H1 (cell line): ENCODE measurements at regions not wholly inside any gene's neighbourhood (a gene's known extent, or its start where the extent isn't known, plus 50 kb on each side); places are given as distances from the start of the nearest gene placed in this dataset.

ENCODE experiments used
- CTCF ChIA-PET: fragments of 300-600 bp; sonication (Branson Sonifier 250); formaldehyde crosslinking; loops from one replicate; lab custom pipeline; 2021; ENCODE audit not compliant: partially characterized antibody; lab: Charles Lee
- POLR2A ChIA-PET: fragments of 300-600 bp; sonication (Branson Sonifier 250); formaldehyde crosslinking; loops from one replicate; lab custom pipeline; 2021; ENCODE audit warnings: inconsistent platforms; ENCODE audit not compliant: partially characterized antibody; lab: Charles Lee
- DNase-seq, 2 experiments: peaks; one replicate each; pipeline versions ENCODE4 v3.0.0 to v3.0.0-alpha.2; 2010 to 2022; ENCODE audit warnings: low spot score in 2 of 2, low read depth in 1 of 2, mixed read lengths in 1 of 2
- FAIRE-seq: peaks from 2 replicates; lab custom pipeline; 2011; peaks lifted over from hg19 to GRCh38; lab: Jason Lieb, UNC
- H2AFZ ChIP-seq: 2 replicates; pipeline ENCODE4 v1.8.1; 2012; ENCODE audit warnings: low read length, inconsistent platforms
- H2AK5ac ChIP-seq: 2 replicates; pipeline ENCODE4 v1.6.1; 2013; ENCODE audit warnings: low read depth, low read length
- H2BK120ac ChIP-seq: replicated peaks from 2 replicates; pipeline ENCODE3; 2013; ENCODE audit warnings: low read depth, low read length, inconsistent platforms
- H2BK12ac ChIP-seq: 2 replicates; pipeline ENCODE4 v1.6.1; 2013; ENCODE audit warnings: low read depth, low read length
- H2BK15ac ChIP-seq: 2 replicates; pipeline ENCODE4 v1.6.1; 2013; ENCODE audit warnings: low read length
- H2BK20ac ChIP-seq: 2 replicates; pipeline ENCODE4 v1.6.1; 2013; ENCODE audit warnings: low read length
- H2BK5ac ChIP-seq: 2 replicates; pipeline ENCODE4 v1.6.1; 2013; ENCODE audit warnings: low read depth, low read length
- H3K14ac ChIP-seq: 2 replicates; pipeline ENCODE4 v1.6.1; 2013; ENCODE audit warnings: inconsistent platforms; ENCODE audit not compliant: insufficient read length
- H3K18ac ChIP-seq: 2 replicates; pipeline ENCODE4 v1.6.1; 2013; ENCODE audit warnings: low read length; ENCODE audit errors: extremely low read depth
- H3K23ac ChIP-seq: 2 replicates; pipeline ENCODE4 v1.6.1; 2013; ENCODE audit warnings: inconsistent platforms; ENCODE audit not compliant: insufficient read length
- H3K23me2 ChIP-seq: 2 replicates; pipeline ENCODE4 v1.6.1; 2013; ENCODE audit warnings: low read depth, low read length
- H3K27ac ChIP-seq: 2 replicates; pipeline ENCODE4 v1.6.1; 2011; ENCODE audit warnings: low read depth, low read length, inconsistent platforms
- H3K27me3 ChIP-seq, 4 experiments: replicated peaks in 1 of 4; 1 replicate in 1 of 4; 2 replicates in 3 of 4; pipeline versions ENCODE4 v1.6.1 to v1.8.1; 2011 to 2013; ENCODE audit warnings: low read length in 3 of 4, mild to moderate bottlenecking in 3 of 4, inconsistent platforms in 2 of 4, mixed read lengths in 2 of 4, moderate library complexity in 1 of 4; ENCODE audit not compliant: control insufficient read depth in 3 of 4, insufficient read depth in 3 of 4; ENCODE audit errors: extremely low read depth in 1 of 4
- H3K36me3 ChIP-seq, 4 experiments: 2 replicates each; pipeline versions ENCODE4 v1.6.1 to v1.8.1; 2011 to 2013; ENCODE audit warnings: mild to moderate bottlenecking in 4 of 4, low read length in 3 of 4, moderate library complexity in 2 of 4, control low read depth in 1 of 4, inconsistent platforms in 1 of 4; ENCODE audit not compliant: insufficient read depth in 4 of 4, control insufficient read depth in 2 of 4
- H3K4ac ChIP-seq: replicated peaks from 2 replicates; pipeline ENCODE3; 2013; ENCODE audit warnings: low read length, low read depth, mixed read lengths, inconsistent platforms; ENCODE audit not compliant: insufficient read length
- H3K4me1 ChIP-seq, 4 experiments: replicated peaks in 1 of 4; 1 replicate in 1 of 4; 2 replicates in 3 of 4; pipeline versions ENCODE4 v1.6.1 to v1.8.1; 2011 to 2013; ENCODE audit warnings: low read length in 3 of 4, inconsistent platforms in 2 of 4, mixed read lengths in 1 of 4; ENCODE audit not compliant: insufficient read depth in 4 of 4, control insufficient read depth in 3 of 4
- H3K4me2 ChIP-seq, 2 experiments: 2 replicates each; pipeline versions ENCODE4 v1.6.1 to v1.8.1; 2011 to 2013; ENCODE audit warnings: low read depth in 2 of 2, low read length in 2 of 2, control low read depth in 1 of 2, inconsistent platforms in 1 of 2, mild to moderate bottlenecking in 1 of 2; ENCODE audit not compliant: insufficient read depth in 1 of 2
- H3K4me3 ChIP-seq, 4 experiments: fragments of 200-600, 300-600 bp in 1 of 4; sonication (generic), shearing (Covaris generic), sonication (Bioruptor Twin) in 1 of 4; 2 replicates each; pipeline versions ENCODE4 v1.5.1 to v1.8.1; 2011 to 2016; ENCODE audit warnings: low read length in 4 of 4, low read depth in 3 of 4, control low read depth in 2 of 4, inconsistent platforms in 2 of 4, mild to moderate bottlenecking in 2 of 4, mixed read lengths in 1 of 4, moderate library complexity in 1 of 4; ENCODE audit not compliant: insufficient read depth in 2 of 4; ENCODE audit errors: extremely low read depth in 1 of 4
- H3K56ac ChIP-seq: replicated peaks from 2 replicates; pipeline ENCODE3; 2013; ENCODE audit warnings: low read depth, mild to moderate bottlenecking, mixed read lengths, low read length, inconsistent platforms; ENCODE audit not compliant: insufficient read length
- H3K79me1 ChIP-seq: 2 replicates; pipeline ENCODE4 v1.6.1; 2013; ENCODE audit warnings: low read depth, low read length, control low read depth
- H3K79me2 ChIP-seq, 2 experiments: 2 replicates each; pipeline versions ENCODE4 v1.6.1 to v1.8.1; 2012 to 2013; ENCODE audit warnings: low read length in 2 of 2, mild to moderate bottlenecking in 2 of 2, inconsistent platforms in 1 of 2; ENCODE audit not compliant: insufficient read depth in 2 of 2, control insufficient read depth in 1 of 2
- H3K9ac ChIP-seq, 4 experiments: replicated peaks in 1 of 4; 1 replicate in 1 of 4; 2 replicates in 3 of 4; pipeline versions ENCODE4 v1.6.1 to v1.8.1; 2011 to 2013; ENCODE audit warnings: low read depth in 3 of 4, low read length in 3 of 4, control low read depth in 2 of 4, mild to moderate bottlenecking in 2 of 4, moderate library complexity in 2 of 4, inconsistent platforms in 1 of 4; ENCODE audit errors: extremely low read depth in 1 of 4
- H3K9me3 ChIP-seq, 2 experiments: 2 replicates each; pipeline versions ENCODE4 v1.6.1 to v1.8.1; 2012 to 2013; ENCODE audit warnings: mild to moderate bottlenecking in 2 of 2, moderate library complexity in 2 of 2, control low read depth in 1 of 2, inconsistent platforms in 1 of 2, low read depth in 1 of 2, low read length in 1 of 2, mixed read lengths in 1 of 2; ENCODE audit not compliant: insufficient read depth in 2 of 2
- H4K20me1 ChIP-seq, 2 experiments: replicated peaks in 1 of 2; 2 replicates each; pipeline versions ENCODE3 to v1.8.1; 2011 to 2013; ENCODE audit warnings: inconsistent platforms in 2 of 2, low read length in 2 of 2, mild to moderate bottlenecking in 1 of 2; ENCODE audit not compliant: insufficient read depth in 2 of 2, control insufficient read depth in 1 of 2
- H4K5ac ChIP-seq: 2 replicates; pipeline ENCODE4 v1.6.1; 2013; ENCODE audit warnings: low read length, low read depth, mixed read lengths, inconsistent platforms; ENCODE audit not compliant: insufficient read length
- H4K8ac ChIP-seq: 2 replicates; pipeline ENCODE4 v1.8.0; 2013; ENCODE audit warnings: mild to moderate bottlenecking, moderate library complexity, low read length, inconsistent platforms; ENCODE audit not compliant: insufficient read depth; ENCODE audit errors: extremely low read depth
- H4K91ac ChIP-seq: replicated peaks from 2 replicates; pipeline ENCODE3; 2013; ENCODE audit warnings: low read length, mixed read lengths, inconsistent platforms; ENCODE audit not compliant: insufficient read length
- CBX8 ChIP-seq: fragments of 300-800, 300-1000 bp; sonication (generic); IDR thresholded peaks from 2 replicates; pipeline ENCODE4 v1.7.1; 2016; ENCODE audit warnings: low read depth, low read length, borderline replicate concordance
- CREB1 ChIP-seq: IDR thresholded peaks from 2 replicates; pipeline ENCODE4 v1.6.1; 2012; ENCODE audit warnings: inconsistent platforms
- EGR1 ChIP-seq: IDR thresholded peaks from 2 replicates; pipeline ENCODE4 v1.6.1; 2011; ENCODE audit warnings: low read depth, low read length, borderline replicate concordance
- FOSL1 ChIP-seq: IDR thresholded peaks from 2 replicates; pipeline ENCODE4 v1.6.1; 2011; ENCODE audit warnings: mild to moderate bottlenecking, low read depth, low read length, moderate library complexity; ENCODE audit not compliant: insufficient read depth
- GABPA ChIP-seq: IDR thresholded peaks from 2 replicates; pipeline ENCODE4 v1.6.1; 2011; ENCODE audit warnings: mild to moderate bottlenecking, low read length, moderate library complexity, borderline replicate concordance; ENCODE audit not compliant: insufficient read depth
- KDM4A ChIP-seq: IDR thresholded peaks from one replicate; pipeline ENCODE4 v1.7.1; 2012; ENCODE audit warnings: low read depth, mild to moderate bottlenecking, moderate library complexity, low read length, inconsistent platforms; ENCODE audit not compliant: severe bottlenecking
- MAFK ChIP-seq: IDR thresholded peaks from 2 replicates; pipeline ENCODE4 v1.6.1; 2012; ENCODE audit warnings: low read depth, mild to moderate bottlenecking, improper control_type of control experiment, low read length
- POLR2AphosphoS5 ChIP-seq: IDR thresholded peaks from 2 replicates; pipeline ENCODE4 v1.6.1; 2011; ENCODE audit warnings: low read depth, low read length
- SAP30 ChIP-seq: fragments of 300-600 bp; sonication (generic); IDR thresholded peaks from 2 replicates; pipeline ENCODE4 v1.7.1; 2012; ENCODE audit warnings: low read length, moderate library complexity, mild to moderate bottlenecking, inconsistent platforms; ENCODE audit not compliant: insufficient read depth, insufficient replicate concordance
- SIN3A ChIP-seq, 2 experiments: IDR thresholded peaks in 1 of 2; conservative IDR thresholded peaks in 1 of 2; 2 replicates each; pipeline ENCODE4 v1.6.1; 2011 to 2012; ENCODE audit warnings: low read length in 2 of 2, improper control_type of control experiment in 1 of 2, low read depth in 1 of 2, mild to moderate bottlenecking in 1 of 2
- SIRT6 ChIP-seq: IDR thresholded peaks from one replicate; pipeline ENCODE4 v1.7.1; 2012; ENCODE audit warnings: low read length, inconsistent platforms
- SP1 ChIP-seq: IDR thresholded peaks from 2 replicates; pipeline ENCODE4 v1.6.1; 2011; ENCODE audit warnings: low read depth, low read length
- SUZ12 ChIP-seq: fragments of 200-600 bp; sonication (generic); IDR thresholded peaks from 2 replicates; pipeline ENCODE4 v1.6.1; 2012; ENCODE audit warnings: mild to moderate bottlenecking, inconsistent platforms, low read length, moderate library complexity, mixed read lengths
- TCF12 ChIP-seq: IDR thresholded peaks from 2 replicates; pipeline ENCODE4 v1.6.1; 2011; ENCODE audit warnings: low read depth, mild to moderate bottlenecking, low read length
- TEAD4 ChIP-seq: IDR thresholded peaks from 2 replicates; pipeline ENCODE4 v1.6.1; 2012; ENCODE audit warnings: low read depth, low read length, inconsistent platforms, mixed read lengths
- ZNF274 ChIP-seq: IDR thresholded peaks from 2 replicates; pipeline ENCODE4 v1.7.0; 2012; ENCODE audit warnings: low read length, borderline replicate concordance; ENCODE audit errors: extremely low read depth
- WGBS, 2 experiments: shearing (Covaris generic) in 1 of 2; methylation state at CpG; one replicate each; pipeline versions ENCODE4 v1.1.6 to v1.1.7; 2013 to 2015; ENCODE audit warnings: low lambda C conversion rate in 2 of 2, mixed read lengths in 2 of 2, inconsistent platforms in 1 of 2, low coverage in 1 of 2, missing lambda C conversion rate in 1 of 2; ENCODE audit not compliant: insufficient replicate concordance in 2 of 2, insufficient coverage in 1 of 2, insufficient read length in 1 of 2; ENCODE audit errors: extremely low coverage in 1 of 2, missing lambda C conversion rate in 1 of 2; 5-methylcytosine and 5-hydroxymethylcytosine counted together

DNA sequence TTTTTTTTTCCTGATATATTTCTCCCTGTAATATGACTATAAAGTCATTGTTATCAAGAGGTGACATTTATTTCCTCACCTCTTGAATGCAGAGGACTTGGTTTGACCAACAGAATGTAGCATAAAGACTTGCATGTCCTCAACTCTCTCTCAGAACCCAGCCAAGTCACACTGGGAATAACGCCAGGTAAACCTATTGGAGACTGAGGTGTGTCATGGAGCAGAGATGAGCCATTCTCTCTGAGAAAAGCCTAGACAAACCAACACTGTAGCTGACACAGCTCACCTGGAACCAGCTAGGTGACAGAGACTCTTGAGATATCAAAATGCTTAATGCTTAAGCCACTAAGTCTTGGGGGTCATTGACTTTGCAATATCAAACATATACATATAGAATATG lies 533.6 kb downstream of the HAO1 start:
- Histone ChIP-seq H2BK120ac (no peak overlapping the region), H2BK20ac (no peak overlapping the region), H4K20me1 (no peaks in the 10 kb centered on the region), H3K4me2 (no peak overlapping the region), H4K5ac (no peak overlapping the region), H3K4ac (no peak overlapping the region), H3K4me3 (no peak overlapping the region), H2AK5ac (no peak overlapping the region), H3K79me2 (no peaks in the 10 kb centered on the region), H3K36me3 (no peaks in the 10 kb centered on the region), H3K18ac (no peak overlapping the region), H4K8ac (no peak overlapping the region), H2BK12ac (no peak overlapping the region), H3K23me2 (no peaks in the 10 kb centered on the region), H2BK15ac (no peak overlapping the region), H3K79me1 (no peaks in the 10 kb centered on the region), H4K91ac (no peak overlapping the region), H3K9me3 (no peaks in the 10 kb centered on the region), H3K27ac (no peak overlapping the region), H3K4me1 (no peaks in the 10 kb centered on the region), H3K9ac (no peak overlapping the region), H2AFZ (no peak overlapping the region), H2BK5ac (no peak overlapping the region), H3K56ac (no peak overlapping the region), H3K27me3 (no peaks in the 10 kb centered on the region), H3K23ac (no peak overlapping the region), H3K14ac (no peak overlapping the region)
- POLR2A ChIA-PET, result no interaction called here
- TF ChIP-seq GABPA, result no peak
- TF ChIP-seq SAP30, result no peak
- no peak for TF ChIP-seq CREB1
- no peak for TF ChIP-seq EGR1
- TF ChIP-seq SIN3A (conservative IDR thresholded peaks at IDR 0.05 in 1 of 2, IDR thresholded peaks at IDR 0.05 in 1 of 2; ENCODE audit: low read depth in 1 of 2, low read length in 2 of 2), result no peak
- TF ChIP-seq POLR2AphosphoS5, result no peak
- no peak for TF ChIP-seq FOSL1
- no peak for TF ChIP-seq SUZ12
- TF ChIP-seq CBX8, result no peak
- TF ChIP-seq SP1, result no peak
- TF ChIP-seq TCF12, result no peak
- TF ChIP-seq TEAD4, result no peak
- TF ChIP-seq ZNF274, result no peak
- TF ChIP-seq KDM4A, result no peak
- no peak for TF ChIP-seq SIRT6
- TF ChIP-seq MAFK, result no peak
- WGBS, 2 experiments, result 91% methylated on average over 1 of the region's 1 CpG; no CpG with 5 or more reads in 1 of the 2 experiments
- FAIRE-seq (no peak), DNase-seq (no peak)
- CTCF ChIA-PET, result interaction anchor here (1.5 kb wide), 1 partner anchor 30 kb away, joined by 3 read pairs; no protein-coding TSS in a partner anchor
